ENCODE measurements at regions not wholly inside any gene's neighbourhood (a gene's known extent, or its start where the extent isn't known, plus 50 kb on each side); places are given as distances from the start of the nearest gene placed in this dataset.

DNA sequence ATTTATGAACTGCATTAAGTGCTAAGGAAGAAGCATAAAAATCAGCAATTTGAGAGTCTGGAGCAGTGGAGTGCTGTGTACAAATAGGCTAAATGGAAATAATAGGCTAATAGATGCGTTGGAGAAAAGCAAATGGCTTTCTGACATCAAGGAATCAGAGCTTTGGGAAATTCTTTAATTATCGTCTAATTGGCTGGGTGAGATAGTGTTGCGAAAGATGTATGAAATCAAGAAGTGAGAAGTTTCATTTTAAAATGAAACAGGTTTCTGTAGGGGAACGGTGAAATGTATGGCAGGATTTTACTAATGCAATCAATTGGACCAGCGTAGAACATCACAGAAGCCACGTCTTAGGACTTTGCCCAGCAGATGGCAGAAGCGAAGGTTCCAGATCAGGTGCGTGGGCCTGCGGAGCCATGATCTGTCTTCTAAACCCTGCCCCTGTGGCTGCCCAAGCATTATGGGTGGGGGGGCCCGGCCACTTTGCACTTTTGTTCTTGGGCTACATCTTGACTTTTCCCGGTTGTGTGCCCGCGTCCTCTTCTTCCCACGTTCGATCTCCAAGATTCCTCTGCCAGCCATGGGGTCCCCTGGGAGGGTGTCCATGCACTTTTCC, 118.5 kb upstream of the SHISA3 start:
- no peaks in the 10 kb centered on the region for H3K4me1 Mint-ChIP-seq (ENCODE audit: low read depth, unreplicated experiment)
- no TSS peak for BruUV-seq (replicated peaks)
- intact Hi-C loops (cut with micrococcal nuclease; ENCODE audit: unreplicated experiment) = no loop called here
- no peaks in the 10 kb centered on the region for H3K27me3 Mint-ChIP-seq (ENCODE audit: unreplicated experiment)
- no peaks in the 10 kb centered on the region for H3K9me3 Mint-ChIP-seq (ENCODE audit: low read depth, unreplicated experiment)
- no peaks in the 10 kb centered on the region for H3K36me3 Mint-ChIP-seq (ENCODE audit: insufficient read depth, unreplicated experiment)
- TF ChIP-seq, protein P1, sequence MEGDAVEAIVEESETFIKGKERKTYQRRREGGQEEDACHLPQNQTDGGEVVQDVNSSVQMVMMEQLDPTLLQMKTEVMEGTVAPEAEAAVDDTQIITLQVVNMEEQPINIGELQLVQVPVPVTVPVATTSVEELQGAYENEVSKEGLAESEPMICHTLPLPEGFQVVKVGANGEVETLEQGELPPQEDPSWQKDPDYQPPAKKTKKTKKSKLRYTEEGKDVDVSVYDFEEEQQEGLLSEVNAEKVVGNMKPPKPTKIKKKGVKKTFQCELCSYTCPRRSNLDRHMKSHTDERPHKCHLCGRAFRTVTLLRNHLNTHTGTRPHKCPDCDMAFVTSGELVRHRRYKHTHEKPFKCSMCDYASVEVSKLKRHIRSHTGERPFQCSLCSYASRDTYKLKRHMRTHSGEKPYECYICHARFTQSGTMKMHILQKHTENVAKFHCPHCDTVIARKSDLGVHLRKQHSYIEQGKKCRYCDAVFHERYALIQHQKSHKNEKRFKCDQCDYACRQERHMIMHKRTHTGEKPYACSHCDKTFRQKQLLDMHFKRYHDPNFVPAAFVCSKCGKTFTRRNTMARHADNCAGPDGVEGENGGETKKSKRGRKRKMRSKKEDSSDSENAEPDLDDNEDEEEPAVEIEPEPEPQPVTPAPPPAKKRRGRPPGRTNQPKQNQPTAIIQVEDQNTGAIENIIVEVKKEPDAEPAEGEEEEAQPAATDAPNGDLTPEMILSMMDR (IDR thresholded peaks at IDR 0.05; ENCODE audit: unreplicated experiment) = no peak
- no peak overlapping the region for H3K27ac Mint-ChIP-seq (ENCODE audit: unreplicated experiment)
- CTCF ChIA-PET = no interaction called here
- no peak for DNase-seq
- H3K4me3 Mint-ChIP-seq (ENCODE audit: low read depth, unreplicated experiment) = no peak overlapping the region

DNA sequence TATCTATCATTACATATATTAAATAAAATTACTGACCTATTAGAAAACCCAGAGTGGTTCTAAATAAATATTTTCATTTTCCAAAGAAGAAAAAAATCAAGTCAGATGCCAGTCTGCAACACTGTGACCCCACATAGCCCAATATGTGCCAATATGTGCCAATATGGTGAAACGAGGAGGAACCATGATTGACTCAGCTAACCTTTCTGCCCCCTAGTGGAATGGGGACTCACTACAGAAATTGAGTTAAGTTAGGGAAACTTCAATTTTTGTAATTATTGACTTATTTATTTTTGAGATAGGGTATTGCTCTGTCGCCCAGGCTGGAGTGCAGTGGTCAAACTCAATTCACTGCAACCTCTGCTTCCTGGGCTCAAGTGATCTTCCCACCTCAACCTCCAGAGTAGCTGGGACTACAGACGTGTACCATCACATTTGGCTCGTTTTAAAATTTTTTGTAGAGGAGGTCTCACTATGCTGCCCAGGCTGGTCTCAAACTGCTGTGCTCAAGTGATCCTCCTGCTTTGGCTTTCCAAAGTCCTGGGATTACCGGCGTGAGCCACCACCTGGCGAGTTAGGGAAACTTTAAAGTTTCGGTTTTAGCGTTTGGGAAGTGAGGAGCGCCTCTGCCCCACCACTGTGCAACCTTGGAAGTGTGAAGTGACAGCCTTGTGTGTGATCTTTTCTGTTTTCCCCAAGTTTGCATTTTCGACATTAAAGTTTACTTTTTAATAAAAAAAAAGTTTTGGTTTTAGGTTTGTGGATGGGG, 116.8 kb upstream of the SHISA3 start:
- no peaks in the 10 kb centered on the region for H3K9me3 Mint-ChIP-seq (ENCODE audit: low read depth, unreplicated experiment)

GRCh38 chr4:42281324-42282020, 115.8 kb upstream of the SHISA3 start:
- no TSS peak for BruUV-seq (replicated peaks)
- Mint-ChIP-seq H3K36me3 (ENCODE audit: insufficient read depth, unreplicated experiment) (no peaks in the 10 kb centered on the region), H3K27ac (ENCODE audit: unreplicated experiment) (no peak overlapping the region), H3K4me3 (ENCODE audit: low read depth, unreplicated experiment) (no peak overlapping the region), H3K9me3 (ENCODE audit: low read depth, unreplicated experiment) (no peaks in the 10 kb centered on the region), H3K27me3 (ENCODE audit: unreplicated experiment) (no peaks in the 10 kb centered on the region), H3K4me1 (ENCODE audit: low read depth, unreplicated experiment) (no peaks in the 10 kb centered on the region)
- DNase-seq = no peak
- intact Hi-C loops (cut with micrococcal nuclease; ENCODE audit: unreplicated experiment) = loop anchor here (1.0 to 10.0 kb wide), 2 partner anchors 93 to 239 kb away; no protein-coding TSS in a partner anchor
- CTCF ChIA-PET = no interaction called here
- TF ChIP-seq, protein P1 (IDR thresholded peaks at IDR 0.05; ENCODE audit: unreplicated experiment) = no peak

More for the DNA sequence above, 116.8 kb upstream of the SHISA3 start:
- BruUV-seq (replicated peaks) = no TSS peak
- H3K27me3 Mint-ChIP-seq (ENCODE audit: unreplicated experiment) = no peaks in the 10 kb centered on the region
- intact Hi-C loops (cut with micrococcal nuclease; ENCODE audit: unreplicated experiment) = loop anchor here (10.0 kb wide), 1 partner anchor 94 kb away; no protein-coding TSS in a partner anchor
- H3K4me1 Mint-ChIP-seq (ENCODE audit: low read depth, unreplicated experiment) = no peaks in the 10 kb centered on the region
- CTCF ChIA-PET = no interaction called here
- H3K27ac Mint-ChIP-seq (ENCODE audit: unreplicated experiment) = no peak overlapping the region
- TF ChIP-seq, protein P1 (IDR thresholded peaks at IDR 0.05; ENCODE audit: unreplicated experiment) = no peak
- peak; percentile 1 for DNase-seq
- no peak overlapping the region for H3K4me3 Mint-ChIP-seq (ENCODE audit: low read depth, unreplicated experiment)
- no peaks in the 10 kb centered on the region for H3K36me3 Mint-ChIP-seq (ENCODE audit: insufficient read depth, unreplicated experiment)

- H3K36me3 Mint-ChIP-seq (ENCODE audit: insufficient read depth, unreplicated experiment) = no peaks in the 10 kb centered on the region
- H3K9me3 Mint-ChIP-seq (ENCODE audit: low read depth, unreplicated experiment) = no peaks in the 10 kb centered on the region
- no TSS peak for BruUV-seq (replicated peaks)
- no peak overlapping the region for H3K4me3 Mint-ChIP-seq (ENCODE audit: low read depth, unreplicated experiment)
- CTCF ChIA-PET = interaction anchor here (0.5 to 1.2 kb wide), 2 partner anchors 43 to 237 kb away, joined by 4 read pairs; no protein-coding TSS in a partner anchor
- H3K4me1 Mint-ChIP-seq (ENCODE audit: low read depth, unreplicated experiment) = no peaks in the 10 kb centered on the region
- intact Hi-C loops (cut with micrococcal nuclease; ENCODE audit: unreplicated experiment) = loop anchor here (1.0 to 10.0 kb wide), 2 partner anchors 93 to 238 kb away; no protein-coding TSS in a partner anchor
- no peak overlapping the region for H3K27ac Mint-ChIP-seq (ENCODE audit: unreplicated experiment)
- no peaks in the 10 kb centered on the region for H3K27me3 Mint-ChIP-seq (ENCODE audit: unreplicated experiment)
- TF ChIP-seq, protein P1 (IDR thresholded peaks at IDR 0.05; ENCODE audit: unreplicated experiment) = peak; percentile 34
- DNase-seq = peak; percentile 44
These were observed 115.0 kb upstream of the SHISA3 start for GRCh38 chr4:42282081-42282901.
